ENCODE measurements at regions not wholly inside any gene's neighbourhood (a gene's known extent, or its start where the extent isn't known, plus 50 kb on each side); places are given as distances from the start of the nearest gene placed in this dataset.

- Histone ChIP-seq H3K27me3 (no peaks in the 10 kb centered on the region), H3K4me3 (no peak overlapping the region), H3K4me1 (no peaks in the 10 kb centered on the region), H3K36me3 (no peaks in the 10 kb centered on the region), H3K9me3 (no peaks in the 10 kb centered on the region), H3K27ac (no peak overlapping the region)
- peak in 1 of 2 donors; percentile 36 for TF ChIP-seq CTCF (IDR thresholded peaks at IDR 0.05)
- DNase-seq (ENCODE audit: low spot score) = no peak
Measured at GRCh38 chr13:61685682-61686012, 270.0 kb upstream of the PCDH20 start.

- Histone ChIP-seq H3K4me3 (no peak overlapping the region), H3K36me3 (no peaks in the 10 kb centered on the region), H3K4me1 (no peaks in the 10 kb centered on the region), H3K9me3 (no peaks in the 10 kb centered on the region), H3K27me3 (no peaks in the 10 kb centered on the region), H3K27ac (no peak overlapping the region)
- TF ChIP-seq CTCF (IDR thresholded peaks at IDR 0.05) = no peak
- DNase-seq (ENCODE audit: low spot score) = no peak
Measured at GRCh38 chr13:61684976-61685681, 269.5 kb upstream of the PCDH20 start.

- no peak overlapping the region for H3K4me3 ChIP-seq
- H3K27me3 ChIP-seq = no peaks in the 10 kb centered on the region
- no peaks in the 10 kb centered on the region for H3K9me3 ChIP-seq
- no peak overlapping the region for H3K27ac ChIP-seq
- DNase-seq (ENCODE audit: low spot score) = no peak
- no peak for TF ChIP-seq CTCF (IDR thresholded peaks at IDR 0.05)
- H3K36me3 ChIP-seq = no peaks in the 10 kb centered on the region
- H3K4me1 ChIP-seq = no peaks in the 10 kb centered on the region
Measured at GRCh38 chr13:61672756-61673155, 257.1 kb upstream of the PCDH20 start.

DNA sequence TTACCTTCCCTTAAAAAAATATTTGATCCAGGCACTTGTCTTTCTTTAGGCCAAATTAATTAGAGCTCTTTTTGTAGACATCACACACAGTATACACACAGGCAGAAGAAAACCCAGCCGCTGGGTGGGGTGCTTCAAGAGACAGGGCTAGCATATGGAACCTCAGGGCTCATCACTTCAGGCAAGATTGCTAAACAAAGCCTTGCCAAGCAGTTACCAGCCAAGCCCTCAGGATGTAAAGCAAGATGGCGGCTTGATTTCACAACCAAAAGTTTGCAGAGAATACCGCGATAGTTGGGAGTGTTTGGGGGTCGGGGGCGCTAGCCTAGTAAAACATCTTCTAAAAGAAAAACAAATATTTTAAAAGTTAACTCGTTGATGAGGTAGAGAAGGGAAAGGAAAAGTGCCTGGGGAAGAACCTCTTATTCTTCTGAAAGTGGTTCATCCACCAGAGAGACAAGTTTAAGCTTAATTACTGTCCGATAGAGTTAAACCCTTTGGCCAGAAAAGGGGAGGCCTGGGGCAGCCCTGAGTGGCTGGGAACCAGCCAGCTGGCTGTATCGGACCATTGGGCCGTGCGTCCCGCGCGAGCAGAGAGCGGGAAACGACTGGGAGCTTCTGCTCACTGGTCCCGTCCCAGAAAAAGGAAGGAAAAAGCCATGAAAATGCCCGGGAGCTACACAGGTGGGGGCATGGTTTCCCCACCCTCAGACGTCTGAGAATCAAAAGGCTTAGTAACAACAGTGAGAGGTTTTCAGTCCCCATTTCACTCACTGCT lies 254.9 kb upstream of the PCDH20 start:
- no peaks in the 10 kb centered on the region for H3K27me3 ChIP-seq
- no peak for TF ChIP-seq CTCF (IDR thresholded peaks at IDR 0.05)
- no peaks in the 10 kb centered on the region for H3K4me1 ChIP-seq
- no peak overlapping the region for H3K4me3 ChIP-seq
- no peaks in the 10 kb centered on the region for H3K36me3 ChIP-seq
- DNase-seq (ENCODE audit: low spot score) = no peak
- no peaks in the 10 kb centered on the region for H3K9me3 ChIP-seq
- H3K27ac ChIP-seq = no peak overlapping the region

GRCh38 chr13:61664801-61665705 lies 249.4 kb upstream of the PCDH20 start:
- H3K4me3 ChIP-seq = no peak overlapping the region
- no peak for DNase-seq (ENCODE audit: low spot score)
- no peaks in the 10 kb centered on the region for H3K9me3 ChIP-seq
- no peak for TF ChIP-seq CTCF (IDR thresholded peaks at IDR 0.05)
- no peaks in the 10 kb centered on the region for H3K36me3 ChIP-seq
- no peak overlapping the region for H3K27ac ChIP-seq
- H3K27me3 ChIP-seq = no peaks in the 10 kb centered on the region
- no peaks in the 10 kb centered on the region for H3K4me1 ChIP-seq
